HG03039 (cell line): ENCODE measurements at regions not wholly inside any gene's neighbourhood (a gene's known extent, or its start where the extent isn't known, plus 50 kb on each side); places are given as distances from the start of the nearest gene placed in this dataset.
A peak's percentile ranks its signal among the peaks of the same experiment; 100 is the strongest.

Source experiments
- ATAC-seq: cut with Tn5 transposase; IDR thresholded peaks from one replicate; pipeline ENCODE4 v1.9.1; 2021; ENCODE audit warnings: mild to moderate bottlenecking, moderate library complexity; ENCODE audit not compliant: unreplicated experiment

DNA sequence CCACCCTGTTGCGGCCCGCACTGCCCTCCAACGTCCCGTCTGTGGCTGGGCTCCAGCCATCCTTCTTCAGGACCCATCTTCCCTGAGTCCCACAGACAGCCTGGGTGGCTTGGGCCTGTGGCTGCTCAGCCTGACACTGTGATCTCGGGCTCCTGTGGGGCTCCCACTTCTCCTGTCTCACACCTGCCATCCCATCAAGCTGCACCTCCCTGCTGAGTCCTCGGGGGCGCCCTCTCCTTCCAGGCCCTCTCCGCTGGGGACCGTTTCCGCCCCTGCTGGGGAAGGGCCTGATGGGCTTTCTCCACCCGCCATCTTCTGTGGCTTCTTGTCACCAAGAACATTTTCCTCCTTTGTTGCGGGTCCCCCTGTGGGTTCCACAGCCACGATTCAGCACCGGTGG is 173.8 kb upstream of the PPP2R2D start:
- no peak for ATAC-seq

DNA sequence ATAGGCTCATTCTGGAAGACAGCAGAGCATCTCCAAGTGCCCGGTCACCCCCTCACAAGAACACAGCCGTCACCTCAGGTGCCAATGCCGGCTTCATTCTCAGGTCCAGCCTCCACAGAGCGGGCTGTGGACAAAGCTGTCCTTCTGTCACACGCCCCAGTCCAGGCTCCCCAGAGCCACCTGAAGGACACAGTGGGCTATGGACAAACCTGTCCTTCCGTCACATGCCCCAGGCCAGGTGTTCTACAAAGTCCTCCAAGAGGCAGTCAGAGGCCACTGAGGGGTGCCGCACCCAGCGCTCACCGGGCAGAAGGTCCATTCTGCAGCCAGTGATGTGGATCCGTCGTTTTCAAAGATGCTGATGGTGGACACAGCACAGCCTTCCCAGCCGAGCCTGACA is 173.2 kb upstream of the PPP2R2D start:
- no peak for ATAC-seq

DNA sequence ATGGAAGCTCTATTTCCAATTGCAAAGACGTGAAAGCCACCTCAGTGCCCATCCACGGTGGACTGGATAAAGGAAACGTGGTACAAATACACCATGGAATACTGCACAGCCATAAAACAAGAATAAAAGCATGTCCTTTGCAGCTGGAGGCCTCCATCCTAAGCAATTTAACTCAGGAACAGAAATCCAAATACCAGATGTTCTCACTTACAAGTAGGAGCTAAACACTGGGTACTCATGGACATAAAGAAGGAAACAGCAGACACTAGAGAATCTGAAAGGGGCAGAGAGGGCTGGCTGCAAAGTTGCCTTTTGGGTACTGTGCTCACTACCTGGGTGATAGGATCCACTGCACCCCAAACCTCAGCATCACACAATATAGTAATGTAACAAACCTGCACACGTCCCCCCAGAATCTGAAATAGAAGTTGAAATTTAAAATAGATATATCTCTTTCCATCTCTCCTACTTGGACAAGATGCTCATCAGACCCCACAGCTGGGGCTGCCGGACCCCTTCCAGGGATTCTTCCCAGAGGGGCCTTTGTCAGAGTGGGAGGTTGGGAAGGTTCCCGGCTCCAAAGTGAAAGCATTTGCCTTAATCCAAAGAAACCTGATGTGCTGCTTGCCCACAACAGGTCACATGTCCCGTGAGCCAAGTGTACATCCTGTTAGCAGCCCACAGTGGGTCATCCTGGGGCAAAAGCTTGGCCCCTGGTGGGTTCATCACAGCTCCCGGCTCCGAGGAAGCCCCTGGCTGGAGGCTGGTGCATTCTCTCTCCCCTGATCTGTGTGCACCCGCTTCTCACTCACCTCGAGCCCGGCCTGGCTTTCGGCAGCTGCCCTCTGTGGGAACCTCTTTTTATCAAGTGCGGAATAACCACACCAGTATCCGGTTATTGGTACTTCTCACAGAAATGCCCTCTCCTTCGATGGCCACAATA is 172.3 kb upstream of the PPP2R2D start:
- ATAC-seq = no peak

DNA sequence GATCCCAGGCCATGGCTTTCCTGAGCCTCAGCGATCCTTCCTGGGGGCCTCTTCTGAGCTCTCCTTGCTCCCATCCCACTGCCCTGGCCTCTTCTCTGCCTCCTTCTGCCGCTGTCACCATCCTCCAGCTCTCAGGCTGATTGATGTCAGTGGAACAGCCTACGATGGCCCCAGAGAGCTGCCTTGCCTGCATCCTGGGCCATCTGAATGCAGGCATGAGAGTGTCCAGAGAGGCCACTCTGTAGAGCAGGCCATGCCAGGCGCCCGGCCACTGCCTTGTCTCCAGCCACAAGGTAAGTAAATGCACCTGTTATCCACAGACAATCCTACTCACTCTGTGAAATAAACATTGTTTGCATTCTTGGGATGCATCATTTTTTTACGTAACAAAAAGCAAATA is 171.4 kb upstream of the PPP2R2D start:
- no peak for ATAC-seq

DNA sequence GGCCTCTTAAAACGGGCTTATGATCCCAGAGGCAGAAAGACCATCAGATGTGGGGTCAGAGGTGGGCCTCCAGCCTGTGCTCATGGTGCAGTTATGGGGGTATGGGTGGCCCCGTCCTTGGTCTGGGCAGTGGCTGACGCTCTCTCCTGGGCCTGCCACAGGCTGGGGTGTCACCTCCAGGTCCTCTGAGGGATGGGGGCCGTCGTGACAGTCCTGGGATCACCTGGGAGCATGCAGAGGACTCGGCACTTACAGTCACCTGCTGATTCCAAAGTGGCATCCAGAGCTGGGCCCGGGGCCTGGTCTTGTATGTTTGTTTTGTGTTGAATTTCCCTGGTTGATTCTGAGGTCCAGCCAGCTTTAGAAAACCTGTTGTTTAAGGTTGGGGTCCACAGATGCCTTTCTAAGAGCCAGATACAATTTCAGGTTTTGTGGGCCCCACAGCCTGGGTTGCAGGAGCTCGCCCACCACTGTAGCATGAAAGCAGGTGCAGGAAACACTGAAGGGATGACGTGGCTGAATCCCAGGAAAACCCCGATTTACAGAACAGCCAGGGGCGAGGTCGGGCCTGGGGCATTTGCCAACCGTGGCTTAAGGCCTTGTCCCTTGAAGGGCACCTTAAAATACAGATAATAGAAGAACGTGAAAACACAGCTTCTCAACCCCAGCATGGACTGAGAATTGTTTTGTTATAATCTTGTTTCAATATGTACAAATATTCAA is 170.7 kb upstream of the PPP2R2D start:
- no peak for ATAC-seq

DNA sequence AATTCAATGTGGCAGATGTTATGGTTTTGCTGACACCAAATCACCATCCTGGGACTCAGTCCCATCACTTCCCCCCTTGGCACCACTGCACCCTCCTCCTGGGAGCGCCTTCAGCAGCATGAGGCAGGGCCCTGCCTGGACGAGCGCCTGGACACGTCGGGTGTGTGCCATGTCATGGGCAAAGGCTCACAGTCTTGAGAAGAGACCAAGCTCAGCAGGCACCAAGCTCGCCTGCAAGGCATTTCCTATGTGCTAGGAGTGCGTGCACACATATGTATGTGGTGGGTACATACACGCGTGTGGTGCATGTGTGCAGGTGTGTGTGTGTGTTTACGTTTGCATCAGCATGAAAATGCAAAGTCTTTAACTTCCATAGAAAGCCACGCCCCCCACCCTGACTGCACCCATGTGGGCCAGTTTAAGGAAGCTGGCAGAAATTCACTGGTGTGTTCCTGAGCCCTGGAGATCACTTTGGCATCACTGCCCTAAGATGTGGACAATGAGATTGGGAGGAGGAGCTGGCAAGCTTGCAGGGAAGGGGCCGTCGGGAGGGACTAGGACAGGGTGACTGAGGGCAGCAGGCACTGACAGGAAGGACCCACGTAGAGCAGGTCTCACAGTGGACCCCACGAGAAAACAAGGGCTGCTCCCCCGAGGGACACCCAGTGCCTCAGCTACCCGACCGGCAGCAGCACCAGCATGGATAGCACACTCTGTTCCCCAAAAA is 169.9 kb upstream of the PPP2R2D start:
- no peak for ATAC-seq

DNA sequence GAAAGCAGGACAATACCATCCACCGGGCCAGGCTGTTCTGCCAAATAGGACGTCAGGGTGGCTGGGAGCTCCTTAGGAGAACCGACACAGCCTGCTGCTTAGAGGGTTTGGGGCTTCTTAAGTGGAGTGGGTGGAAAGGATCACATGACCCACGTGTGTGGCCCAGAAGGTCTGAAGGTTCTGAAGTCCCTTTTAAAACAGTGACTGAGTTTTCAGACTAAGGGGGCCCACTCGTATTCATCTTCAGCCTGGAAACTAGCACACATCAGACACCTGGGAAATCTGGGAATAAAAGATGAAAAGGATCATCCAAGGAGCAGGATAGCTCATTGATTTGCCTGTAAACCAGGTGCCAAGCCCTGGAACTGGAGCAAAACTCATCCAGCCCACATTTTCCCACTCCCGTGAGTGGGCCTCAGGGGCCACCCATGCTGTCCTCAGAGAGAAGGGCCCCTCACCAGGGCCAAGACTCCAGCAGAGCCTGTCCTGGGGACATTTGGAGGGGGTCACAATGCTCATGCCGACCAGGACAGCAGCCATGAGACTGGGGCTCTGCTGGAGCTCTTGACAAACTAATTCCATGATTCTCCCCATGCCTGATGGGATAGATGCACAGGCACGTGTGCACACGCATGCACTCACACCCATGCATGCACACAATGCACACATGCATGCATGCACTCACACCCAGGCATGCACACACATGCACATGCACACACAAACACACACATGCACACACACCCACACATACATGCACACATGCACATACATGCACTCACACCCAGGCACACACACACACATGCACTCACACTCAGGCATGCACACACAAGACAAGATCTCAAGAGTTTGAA is 168.8 kb upstream of the PPP2R2D start:
- no peak for ATAC-seq

DNA sequence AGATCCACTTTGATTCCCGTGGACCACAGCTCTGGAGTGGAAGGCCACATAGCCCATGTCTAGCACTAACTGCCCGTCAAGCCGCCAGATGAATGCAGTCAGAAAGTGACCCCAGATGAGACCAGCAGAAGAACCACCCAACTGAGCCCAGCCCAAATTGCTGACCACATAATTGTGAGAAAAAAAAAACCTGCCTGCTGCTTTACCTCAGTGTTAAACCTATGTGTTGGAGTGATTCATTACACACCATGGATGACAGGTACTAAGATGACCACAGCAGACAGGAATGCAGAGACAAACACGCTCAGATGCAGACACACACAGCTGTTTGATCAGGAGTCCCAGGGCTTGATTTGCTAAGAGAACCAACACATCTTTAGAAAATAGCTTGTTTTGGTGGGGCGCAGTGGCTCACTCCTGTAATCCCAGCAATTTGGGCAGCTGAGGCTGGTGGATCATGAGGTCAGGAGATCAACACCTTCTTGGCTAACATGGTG is 168.1 kb upstream of the PPP2R2D start:
- ATAC-seq = no peak

DNA sequence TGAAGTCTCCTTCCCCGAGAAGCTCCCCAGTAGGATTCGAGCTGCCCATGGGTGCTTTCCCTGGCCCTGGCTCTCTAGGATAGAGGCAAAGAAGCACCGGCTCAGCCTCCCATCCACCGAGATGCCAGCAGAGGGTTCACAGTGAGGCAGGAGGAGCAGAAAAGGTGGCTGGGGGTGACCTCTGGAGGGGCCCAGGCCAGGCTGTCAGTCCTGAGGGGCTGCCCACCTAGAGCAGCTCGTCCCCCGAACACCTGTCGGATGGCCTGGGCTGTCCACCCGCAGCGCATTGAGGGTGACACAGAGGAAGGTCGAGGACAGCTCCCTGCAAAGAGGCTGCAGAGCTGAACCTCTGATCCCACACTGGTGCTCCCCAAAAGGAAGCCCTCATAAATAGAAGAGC is 167.2 kb upstream of the PPP2R2D start:
- ATAC-seq = no peak

DNA sequence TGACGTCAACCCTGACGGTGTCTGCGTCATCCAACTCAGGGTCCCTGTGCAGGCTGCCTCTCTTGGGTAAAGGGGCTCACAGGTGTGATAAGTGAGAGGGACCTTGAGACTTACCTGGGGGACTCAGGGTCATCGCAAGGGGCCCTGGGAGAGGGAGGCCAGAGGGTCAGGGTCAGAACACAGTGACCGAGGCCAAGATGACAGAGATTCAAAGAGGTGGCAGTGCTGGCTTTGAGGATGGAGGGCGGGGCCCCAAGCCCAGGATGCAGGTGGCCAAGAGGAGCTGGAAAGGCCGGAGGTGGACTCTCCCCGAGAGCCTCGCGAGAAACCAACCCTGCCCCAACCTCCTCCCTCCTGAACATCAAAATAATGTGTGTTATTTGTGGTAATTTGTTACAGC is 165.2 kb upstream of the PPP2R2D start:
- ATAC-seq = no peak

DNA sequence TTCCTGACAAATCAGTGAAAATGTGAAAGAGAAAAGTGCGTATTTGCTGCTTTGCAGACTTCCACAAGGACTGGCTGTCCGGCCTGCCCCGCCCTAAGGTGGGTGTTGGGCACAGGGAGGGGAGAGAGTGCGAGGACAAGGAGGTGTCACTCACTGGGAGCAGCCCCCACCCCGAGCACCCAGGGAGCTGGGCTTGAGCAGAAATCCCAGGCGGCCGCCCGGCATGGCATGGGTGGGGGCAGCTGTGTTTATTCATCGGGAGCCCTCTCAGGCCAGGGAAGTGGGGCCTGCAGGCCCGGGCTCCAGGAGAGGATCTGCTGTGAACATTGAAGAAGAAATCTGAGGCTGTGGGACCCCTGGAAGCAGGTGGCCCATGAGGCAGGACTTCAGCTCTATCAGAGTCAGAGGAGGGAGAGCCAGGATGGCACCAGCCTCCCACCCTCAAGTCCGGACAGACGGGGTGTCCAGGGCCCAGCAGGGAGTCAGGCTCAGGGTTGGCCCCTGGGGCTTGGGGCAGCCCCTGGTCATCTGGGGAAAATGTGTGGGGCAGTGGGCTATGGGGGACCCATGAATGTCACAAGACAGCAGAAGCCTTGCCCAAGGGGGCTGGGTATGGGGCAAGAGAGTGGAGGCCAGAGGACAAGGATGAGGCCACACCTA is 164.4 kb upstream of the PPP2R2D start:
- no peak for ATAC-seq

DNA sequence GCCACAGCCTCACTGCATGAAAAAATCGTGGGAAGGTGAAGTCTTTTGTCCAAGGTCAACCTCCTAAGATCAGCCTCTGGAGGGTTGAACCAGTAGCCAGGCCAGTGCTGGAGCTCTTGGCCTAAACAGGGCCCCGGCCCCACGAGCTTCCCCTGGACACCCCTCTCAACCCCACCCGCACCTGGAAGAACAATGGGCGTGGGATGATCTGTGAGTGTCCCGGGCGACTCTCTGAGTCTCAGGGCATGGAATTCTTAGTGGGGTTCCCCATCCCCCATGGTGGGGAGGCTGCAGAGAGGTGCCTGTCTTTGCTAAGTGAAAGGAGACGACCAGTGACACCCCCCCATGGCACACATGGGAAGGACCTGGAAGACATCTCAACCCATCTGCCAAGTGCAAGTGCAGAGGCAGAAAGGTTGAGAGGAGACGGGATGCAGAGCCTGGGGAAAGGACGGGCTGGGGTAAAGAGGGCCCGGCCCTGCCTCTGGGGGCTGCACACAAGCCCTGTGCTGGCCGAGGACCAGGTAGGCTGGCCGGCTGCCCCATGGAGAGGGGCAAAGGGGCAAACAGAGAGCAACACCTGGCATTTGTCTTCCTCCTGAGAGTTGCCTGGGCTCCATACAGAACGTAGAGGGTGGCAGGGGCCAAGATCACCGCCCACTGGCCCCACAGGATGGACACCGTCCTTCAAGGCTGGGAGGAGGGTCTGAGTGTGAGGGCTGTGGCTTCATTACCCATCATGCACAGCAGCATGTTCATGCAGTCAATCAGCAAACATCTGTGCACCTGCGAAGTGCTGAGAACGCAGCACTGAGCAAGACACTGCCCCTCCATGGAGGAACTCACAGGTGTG is 163.0 kb upstream of the PPP2R2D start:
- no peak for ATAC-seq

DNA sequence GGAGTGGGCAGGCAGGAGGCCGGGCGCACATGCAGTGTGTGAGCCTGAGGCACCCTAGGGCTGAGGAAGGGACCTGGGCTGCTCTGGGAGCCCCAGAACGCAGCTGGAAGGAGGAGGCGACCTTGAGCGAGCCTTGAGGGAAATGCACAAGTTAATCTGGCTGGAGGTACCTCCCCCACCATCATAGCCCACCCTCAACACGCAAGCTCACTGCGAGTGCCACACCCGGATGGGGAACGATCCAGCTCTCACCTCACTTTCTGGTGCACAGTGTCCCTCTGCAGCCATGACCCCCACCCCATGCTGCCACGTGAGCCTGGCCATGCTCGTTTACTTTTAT is 162.4 kb upstream of the PPP2R2D start:
- no peak for ATAC-seq

DNA sequence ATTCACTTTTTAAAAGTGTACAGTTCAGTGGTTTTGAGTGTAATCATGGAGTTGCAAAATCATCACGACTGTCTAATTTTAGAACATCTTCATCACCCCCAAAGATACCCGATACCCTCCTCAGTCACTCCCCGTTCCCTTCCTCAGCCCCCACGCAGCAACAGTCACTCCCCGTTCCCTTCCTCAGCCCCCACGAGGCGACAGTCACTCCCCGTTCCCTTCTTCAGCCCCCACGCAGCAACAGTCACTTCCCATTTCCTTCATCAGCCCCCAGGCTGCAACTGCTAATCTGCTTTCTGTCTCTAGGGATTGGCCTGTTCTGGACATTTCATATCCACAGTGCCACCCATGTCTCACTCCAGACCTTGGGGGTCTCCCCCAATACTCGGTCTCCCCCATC is 161.6 kb upstream of the PPP2R2D start:
- no peak for ATAC-seq

DNA sequence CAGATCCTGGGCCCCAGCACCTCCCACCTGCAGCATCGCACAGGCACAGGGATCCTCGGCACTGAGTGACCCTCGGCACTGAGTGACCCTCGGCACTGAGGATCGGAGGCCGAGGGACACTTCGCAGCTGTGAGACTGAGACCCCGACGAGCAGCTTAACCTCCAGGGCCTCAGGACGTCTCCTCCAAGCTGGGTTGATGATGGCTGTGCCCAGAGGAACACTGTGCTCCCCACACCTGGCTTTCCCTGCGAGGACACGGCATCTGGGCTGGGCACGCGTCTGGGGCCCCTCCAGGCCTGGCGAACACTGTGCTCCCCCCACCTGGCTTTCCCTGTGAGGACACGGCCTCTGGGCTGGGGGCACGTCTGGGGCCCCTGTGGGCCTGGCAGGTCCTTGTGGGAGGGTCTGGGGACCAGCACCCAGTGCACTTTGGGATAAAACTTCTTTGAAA is 158.3 kb upstream of the PPP2R2D start:
- no peak for ATAC-seq

DNA sequence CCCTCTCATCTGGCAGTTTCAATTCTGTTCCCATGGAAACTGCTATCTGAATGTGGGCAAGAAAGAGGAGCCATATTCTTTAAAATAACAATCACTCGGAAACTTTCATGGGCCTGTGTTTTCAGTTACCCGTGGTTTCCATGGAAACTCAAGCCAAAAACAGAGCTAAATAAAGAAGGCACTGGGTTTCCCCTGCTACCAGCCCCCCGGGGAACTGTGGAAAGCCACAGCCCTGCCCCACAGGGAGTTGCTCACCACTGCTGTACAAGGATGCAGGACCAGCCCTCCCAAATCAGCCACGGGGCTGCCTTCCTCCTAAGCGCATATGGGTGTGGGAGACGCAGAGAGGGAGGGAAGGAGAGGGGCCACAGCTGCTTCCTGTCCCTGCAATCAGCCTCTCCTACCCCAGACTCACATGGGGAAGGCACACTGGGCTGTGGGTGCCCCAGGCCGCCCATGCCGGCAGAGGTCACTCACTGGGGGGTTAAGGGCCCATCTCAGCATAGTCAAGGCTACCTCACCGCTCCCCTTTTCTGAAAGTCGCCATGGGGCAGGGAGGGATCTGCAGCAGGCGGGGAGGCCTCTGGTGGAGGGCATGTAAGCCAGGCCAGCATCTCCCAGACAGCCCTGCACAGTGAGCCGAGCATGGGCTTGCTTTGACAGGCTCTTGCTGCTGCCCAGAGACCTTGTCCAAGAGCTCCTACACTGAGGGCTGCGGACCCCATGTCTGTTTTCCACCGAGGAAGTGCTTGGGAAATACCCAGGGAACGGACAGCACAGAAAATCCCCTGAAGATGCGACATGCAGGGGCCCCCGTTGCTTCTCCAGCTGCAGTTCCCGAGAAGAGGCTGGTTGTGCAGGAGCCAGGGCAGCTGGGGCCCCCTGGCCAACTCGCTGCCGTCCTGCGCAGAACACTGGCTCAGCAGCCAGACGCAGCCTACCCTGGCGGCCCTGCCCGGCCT is 157.3 kb upstream of the PPP2R2D start:
- peak; percentile 49 for ATAC-seq

DNA sequence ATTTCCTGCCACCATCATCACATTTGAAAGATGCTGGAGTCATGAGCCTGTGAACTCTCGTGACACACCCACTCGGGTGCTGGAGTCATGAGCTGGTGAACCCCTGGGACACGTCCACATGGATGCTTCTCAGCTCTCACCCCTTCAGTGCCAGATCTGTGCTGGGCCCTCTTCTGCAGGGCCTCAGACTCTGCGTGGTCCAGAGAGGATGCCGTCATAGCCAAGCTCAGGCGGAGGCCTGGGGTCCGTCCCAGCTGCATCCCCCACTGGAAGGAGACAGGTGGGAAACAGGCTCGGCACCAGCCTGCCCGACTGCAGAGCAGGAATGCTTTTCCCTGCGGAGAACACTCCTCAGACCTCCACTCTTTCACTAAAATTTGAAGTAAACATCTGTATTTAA is 156.5 kb upstream of the PPP2R2D start:
- ATAC-seq = no peak

DNA sequence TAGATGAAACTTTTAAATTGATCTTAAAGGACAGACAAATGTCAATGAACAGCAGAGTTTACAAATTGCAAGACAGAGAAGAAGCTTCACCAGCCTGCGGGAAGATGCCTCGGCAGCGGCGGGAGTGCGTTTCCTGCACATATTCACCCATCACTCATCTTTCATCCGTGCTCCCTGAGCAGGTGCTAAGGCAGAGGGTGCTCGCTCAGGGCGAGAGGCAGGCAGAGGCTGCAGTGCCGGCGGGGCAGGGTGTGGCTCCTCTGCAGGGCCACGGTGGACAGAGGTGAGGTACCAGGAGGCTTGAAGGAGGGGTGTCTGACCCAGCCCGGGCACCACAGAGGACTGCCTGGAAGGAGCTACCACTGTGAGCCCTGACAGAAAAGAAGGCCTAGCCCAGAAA is 155.2 kb upstream of the PPP2R2D start:
- no peak for ATAC-seq
